ACHN (cell line): ENCODE measurements at regions not wholly inside any gene's neighbourhood (a gene's known extent, or its start where the extent isn't known, plus 50 kb on each side); places are given as distances from the start of the nearest gene placed in this dataset.
"Not testable (repeated sequence)": the region's sequence is repeated elsewhere in the genome, so short reads cannot be mapped to it uniquely, and the experiment has no call there.

ENCODE experiments used
- DNase-seq: peaks from one replicate; pipeline ENCODE4 v3.0.0-alpha.2; 2015
- in situ Hi-C: cut with HindIII; loops from 2 replicates; pipeline ENCODE4 v1.10.0; 2017; ENCODE audit warnings: low sequenced_read_pairs, low pct_ligation_motif_present, low pct_unique_long_range_greater_than_20kb

DNA sequence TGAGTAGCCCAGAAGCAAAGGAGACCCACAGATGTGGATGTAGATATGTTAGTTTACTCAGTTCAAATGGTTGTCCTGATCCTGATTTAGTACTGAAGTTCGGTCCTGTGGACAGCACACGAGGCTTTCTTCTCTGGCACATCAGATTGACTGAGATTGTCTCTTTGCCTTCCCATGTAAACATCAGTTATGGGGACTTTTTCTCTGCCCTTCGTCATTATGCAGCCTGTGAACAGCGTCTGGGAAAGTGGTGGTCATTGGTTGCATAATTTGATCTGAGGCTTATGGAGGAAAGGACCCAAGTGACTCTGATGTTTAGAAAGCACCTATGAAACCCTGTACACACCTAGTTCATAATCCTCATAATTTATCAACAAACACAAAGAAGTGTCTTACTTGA lies 264.5 kb upstream of the SGCG start:
- in situ Hi-C loops, DNase-seq: not testable (repeated sequence)

DNA sequence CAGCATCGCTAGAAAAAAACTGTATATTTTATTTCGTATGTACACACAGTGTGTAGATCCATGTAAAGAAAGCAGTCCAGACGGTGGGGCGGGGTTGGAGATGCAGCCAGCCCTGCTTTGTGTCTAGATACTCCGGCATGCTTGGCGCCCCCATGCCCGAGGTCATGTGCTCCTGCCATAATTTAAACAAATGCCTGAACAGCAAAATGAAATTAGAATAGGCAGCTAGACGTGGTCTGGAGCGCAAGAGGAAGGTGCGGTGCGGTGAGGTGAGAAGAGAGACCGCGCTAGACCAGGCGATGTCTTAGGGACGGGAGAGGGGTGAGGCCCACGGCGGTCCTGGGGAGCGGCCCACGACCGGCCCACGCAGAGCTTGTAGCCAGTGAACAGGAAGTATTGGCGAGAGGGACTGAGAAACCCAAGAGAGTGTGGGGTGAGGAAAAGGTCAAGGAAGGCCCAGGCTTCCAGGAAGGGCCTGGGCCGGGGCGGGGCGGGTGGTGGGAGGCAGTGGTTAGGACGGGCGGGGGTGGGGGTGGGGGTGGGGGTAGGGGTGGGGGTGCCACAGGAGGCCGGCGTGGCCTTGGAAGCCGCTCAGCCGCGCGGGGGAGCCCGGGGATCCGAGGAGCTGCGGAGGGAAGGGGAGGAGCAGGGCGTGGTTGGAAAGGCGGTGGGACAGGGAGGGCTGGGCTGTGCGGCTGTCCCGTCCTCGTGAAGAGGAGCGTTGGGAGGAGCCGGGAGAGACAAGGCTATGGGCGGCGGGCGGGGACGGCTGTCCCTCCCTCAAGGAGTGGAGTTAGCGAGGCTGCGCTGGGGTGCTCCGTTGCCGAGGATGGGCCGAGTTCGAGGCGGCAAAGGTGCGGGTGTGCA lies 254.7 kb upstream of the SGCG start:
- in situ Hi-C loops, result no loop called here
- DNase-seq, result no peak

GRCh38 chr13:22926748-22927400 lies 253.9 kb upstream of the SGCG start:
- DNase-seq, result no peak
- in situ Hi-C loops, result no loop called here

- in situ Hi-C loops, DNase-seq: not testable (repeated sequence)
These were observed 252.9 kb upstream of the SGCG start for GRCh38 chr13:22927845-22928244.

- in situ Hi-C loops, result no loop called here
These were observed 251.2 kb upstream of the SGCG start for GRCh38 chr13:22929381-22930126.

GRCh38 chr13:22931576-22931975 lies 249.2 kb upstream of the SGCG start:
- in situ Hi-C loops, result no loop called here

More at GRCh38 chr13:22929381-22930126, 251.2 kb upstream of the SGCG start:
- no peak for DNase-seq

DNA sequence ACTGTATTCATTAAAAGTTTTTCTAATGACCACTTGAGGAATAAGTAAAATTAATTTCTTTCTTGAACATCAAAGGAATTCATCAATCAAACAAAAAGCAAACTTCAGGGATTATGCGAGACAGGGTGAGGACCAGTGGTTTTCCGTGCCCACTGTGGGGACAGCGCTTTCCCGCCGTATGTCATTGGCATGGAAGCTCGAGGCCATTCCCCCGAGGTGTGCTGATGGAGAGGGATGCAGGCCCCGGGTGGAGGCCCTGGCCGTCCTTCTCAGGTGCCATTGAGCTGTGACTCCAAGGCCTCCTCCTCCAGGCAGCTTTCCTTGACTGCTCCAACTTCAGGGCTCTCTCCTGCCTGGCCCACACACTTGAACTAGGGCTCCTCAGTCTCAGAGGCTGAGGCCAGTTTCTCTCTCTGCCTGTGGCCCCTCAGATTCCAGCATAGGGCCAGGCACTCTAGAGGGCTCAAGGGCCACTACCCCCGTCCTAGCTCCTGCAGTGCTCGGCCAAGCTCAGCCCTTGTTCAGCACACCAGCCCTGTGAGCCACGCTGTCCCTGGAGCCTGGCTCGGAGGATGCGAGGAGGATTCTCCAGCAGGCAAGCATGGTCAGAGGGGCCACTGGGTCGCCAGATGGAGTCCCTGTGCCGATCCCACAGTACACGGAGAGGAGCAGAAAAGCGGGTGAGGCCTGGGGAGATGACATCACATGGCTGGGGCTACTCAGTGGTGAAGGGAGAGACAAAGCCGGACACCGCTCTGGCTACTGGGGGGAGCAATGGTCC lies 248.0 kb upstream of the SGCG start:
- in situ Hi-C loops, DNase-seq: not testable (repeated sequence)

More at GRCh38 chr13:22931576-22931975, 249.2 kb upstream of the SGCG start:
- DNase-seq, result no peak

GRCh38 chr13:22933571-22934181 lies 247.1 kb upstream of the SGCG start:
- in situ Hi-C loops, result no loop called here
- no peak for DNase-seq

DNA sequence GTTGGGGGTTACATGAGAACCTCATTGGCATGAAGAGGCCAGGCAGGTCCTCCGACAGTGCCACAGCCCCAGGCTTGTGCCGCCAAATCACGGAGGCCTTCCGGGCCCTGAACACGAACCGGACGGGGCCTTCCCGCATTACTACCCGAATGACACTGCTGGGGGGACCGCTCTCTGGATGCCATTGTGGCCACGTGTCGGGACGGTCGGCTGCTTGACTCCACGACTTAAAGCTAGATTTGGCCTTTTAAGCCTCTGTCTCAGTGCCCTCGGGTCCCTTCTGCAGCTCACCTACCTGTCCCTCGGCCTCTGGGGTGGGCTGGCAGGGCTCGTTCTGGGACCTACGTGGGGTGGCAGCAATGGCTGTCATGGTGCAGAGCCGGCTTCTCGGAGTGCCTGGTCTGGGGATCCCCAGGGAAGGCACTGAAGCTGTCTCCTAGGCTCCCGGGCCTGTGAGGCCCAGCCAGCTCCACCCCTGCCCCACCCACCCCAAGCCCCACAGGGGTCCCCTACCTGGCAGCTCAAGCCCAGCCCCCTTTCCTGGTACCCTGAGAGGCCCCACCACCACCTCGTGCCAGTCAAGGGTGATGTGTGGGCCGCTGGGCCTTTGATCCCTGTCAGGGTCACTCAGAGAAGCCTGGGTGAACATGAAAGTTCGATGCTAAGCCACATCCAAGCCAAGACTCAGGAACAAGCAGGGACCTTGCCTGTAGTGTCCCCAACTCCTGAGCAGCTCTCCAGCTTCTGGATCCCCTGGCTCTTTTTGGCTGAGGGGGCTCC lies 245.8 kb upstream of the SGCG start:
- in situ Hi-C loops, result no loop called here
- no peak for DNase-seq

- in situ Hi-C loops, result no loop called here
- no peak for DNase-seq
These were observed 244.6 kb upstream of the SGCG start for GRCh38 chr13:22936228-22936627.

- in situ Hi-C loops, result no loop called here
These were observed 243.5 kb upstream of the SGCG start for GRCh38 chr13:22937241-22937640.

DNA sequence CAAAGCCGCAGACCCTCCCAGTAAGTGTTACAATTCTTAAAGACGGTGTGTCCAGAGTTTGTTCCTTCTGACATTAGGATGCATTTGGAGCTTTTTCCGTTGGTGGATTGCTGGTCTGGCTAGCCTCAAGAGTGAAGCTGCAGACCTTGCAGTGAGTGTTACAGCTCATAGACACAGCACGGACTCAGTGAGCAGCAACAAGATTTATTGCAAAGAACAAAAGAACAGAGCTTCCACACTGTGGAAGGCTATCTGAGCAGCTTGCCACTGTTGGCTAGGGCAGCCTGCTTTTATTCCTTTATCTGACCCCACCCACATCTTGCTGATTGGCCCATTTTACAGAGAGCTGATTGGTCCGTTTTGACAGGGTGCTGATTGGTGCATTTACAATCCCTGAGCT lies 242.8 kb upstream of the SGCG start:
- in situ Hi-C loops, result no loop called here

More at GRCh38 chr13:22937241-22937640, 243.5 kb upstream of the SGCG start:
- DNase-seq, result no peak

GRCh38 chr13:22938576-22938975 lies 242.2 kb upstream of the SGCG start:
- in situ Hi-C loops, result no loop called here
- DNase-seq, result no peak

More for the DNA sequence above, 242.8 kb upstream of the SGCG start:
- no peak for DNase-seq

- in situ Hi-C loops, result no loop called here
- DNase-seq, result no peak
These were observed 241.6 kb upstream of the SGCG start for GRCh38 chr13:22939157-22939556.

DNA sequence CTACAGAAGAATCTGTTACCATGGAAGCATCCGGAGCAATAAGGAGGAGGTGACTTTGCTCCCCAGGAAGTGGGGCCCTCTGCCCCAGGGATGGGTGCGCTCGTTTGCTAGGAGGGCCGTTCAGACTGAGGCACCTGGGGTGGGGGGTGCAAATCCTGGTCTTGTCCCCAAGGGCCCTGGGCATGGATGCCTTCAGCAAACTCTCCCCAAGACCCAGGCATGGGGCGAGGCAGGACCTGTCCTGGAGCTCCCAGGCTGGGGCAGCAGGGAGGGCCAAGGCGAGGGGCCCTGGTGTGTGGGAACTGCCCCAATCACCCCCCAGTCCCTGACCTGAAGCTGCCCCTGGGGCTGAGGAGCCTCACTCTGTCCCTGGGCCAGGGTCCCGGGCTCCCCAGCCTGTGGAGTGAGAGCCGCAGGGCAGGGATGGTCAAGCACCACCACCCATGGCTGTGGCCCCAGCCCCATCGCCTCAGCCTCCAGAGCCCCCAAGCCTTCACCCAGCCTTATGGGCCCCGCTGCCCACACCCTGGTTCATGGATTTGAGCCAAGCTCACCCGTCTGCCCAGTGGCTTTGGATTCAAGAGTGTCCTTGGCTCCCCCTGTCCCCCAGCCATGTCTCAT lies 240.6 kb upstream of the SGCG start:
- in situ Hi-C loops, result no loop called here

GRCh38 chr13:22940736-22941135 lies 240.0 kb upstream of the SGCG start:
- no peak for DNase-seq
- in situ Hi-C loops, result no loop called here

More for the DNA sequence above, 240.6 kb upstream of the SGCG start:
- DNase-seq, result no peak

- in situ Hi-C loops, result not testable (repeated sequence)
These were observed 239.3 kb upstream of the SGCG start for GRCh38 chr13:22941495-22941894.

More at GRCh38 chr13:22941495-22941894, 239.3 kb upstream of the SGCG start:
- not testable (repeated sequence) for DNase-seq
